ENCODE measurements at regions not wholly inside any gene's neighbourhood (a gene's known extent, or its start where the extent isn't known, plus 50 kb on each side); places are given as distances from the start of the nearest gene placed in this dataset.

DNA sequence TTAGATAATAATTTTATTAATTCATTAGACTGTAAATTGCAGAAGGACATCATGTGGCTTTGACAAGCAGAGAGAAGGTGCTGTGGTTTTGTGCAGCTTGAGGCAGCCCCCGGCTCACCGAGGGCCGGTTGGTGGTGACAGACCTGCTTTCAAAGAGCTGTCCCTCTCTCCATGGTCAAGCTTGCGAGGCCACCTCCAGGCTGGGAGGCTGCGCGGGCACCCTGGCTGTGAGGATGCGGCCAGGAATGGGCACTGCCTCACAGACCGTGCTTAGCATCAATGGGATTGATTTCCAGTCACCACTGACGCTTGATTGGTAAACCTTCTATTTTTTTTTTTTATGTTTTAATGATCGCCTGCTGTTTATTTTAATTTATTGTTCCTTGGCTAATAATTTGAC is 690.9 kb downstream of the GALR1 start:
- DNase-seq (ENCODE audit: low spot score), result no peak
- Mint-ChIP-seq H3K4me3 (ENCODE audit: low read depth) (no peak overlapping the region), H3K27ac (no peak overlapping the region), H3K4me1 (ENCODE audit: low read depth) (no peaks in the 10 kb centered on the region), H3K9me3 (peaks cover 2% of the 10 kb centered on the region), H3K27me3 (ENCODE audit: low read depth) (no peaks in the 10 kb centered on the region), H3K36me3 (ENCODE audit: low read depth) (no peaks in the 10 kb centered on the region)
- intact Hi-C loops (cut with micrococcal nuclease), result no loop called here

DNA sequence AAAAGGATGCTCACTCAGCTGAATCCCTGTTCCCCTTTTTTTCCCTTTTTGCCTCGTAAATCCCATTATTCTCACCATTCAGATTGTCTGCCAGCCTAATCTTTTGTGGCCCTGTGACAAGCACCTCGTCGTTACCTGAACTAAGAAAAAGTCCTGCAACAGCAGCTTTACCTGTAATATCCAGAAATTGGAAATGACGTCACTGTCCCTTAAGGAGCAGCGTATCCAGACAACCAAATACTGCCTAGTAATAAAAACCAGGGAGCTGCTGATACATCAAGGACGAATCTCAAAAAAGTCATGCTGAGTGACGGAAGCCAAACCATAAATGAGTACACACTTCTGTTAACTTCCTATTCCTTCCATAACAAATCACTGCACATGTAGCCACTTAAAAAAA is 694.9 kb downstream of the GALR1 start:
- H3K36me3 Mint-ChIP-seq (ENCODE audit: low read depth), result no peaks in the 10 kb centered on the region
- no peak for DNase-seq (ENCODE audit: low spot score)
- H3K4me1 Mint-ChIP-seq (ENCODE audit: low read depth), result no peaks in the 10 kb centered on the region
- no peaks in the 10 kb centered on the region for H3K27me3 Mint-ChIP-seq (ENCODE audit: low read depth)
- intact Hi-C loops (cut with micrococcal nuclease), result no loop called here
- no peak overlapping the region for H3K4me3 Mint-ChIP-seq (ENCODE audit: low read depth)
- no peak overlapping the region for H3K27ac Mint-ChIP-seq
- no peaks in the 10 kb centered on the region for H3K9me3 Mint-ChIP-seq

DNA sequence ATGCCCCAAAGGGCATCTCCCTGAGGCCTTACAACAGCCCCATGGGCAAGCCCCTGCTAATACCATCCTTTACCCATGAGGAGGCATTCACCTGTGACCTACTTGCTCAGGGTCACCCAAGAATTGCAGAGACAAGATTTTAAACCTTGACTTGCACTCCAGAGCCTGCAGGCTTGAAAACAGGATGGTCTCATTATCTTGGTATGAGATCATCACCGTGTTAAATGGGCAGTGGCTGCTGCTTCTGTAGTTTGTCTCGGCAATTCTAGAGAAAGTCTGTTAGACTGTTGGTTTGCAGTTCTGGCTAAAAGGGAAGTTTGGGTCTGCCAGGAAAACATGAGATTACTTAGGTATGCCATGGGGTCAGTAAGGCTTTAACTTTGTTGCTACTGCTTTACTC is 698.9 kb downstream of the GALR1 start:
- H3K27ac Mint-ChIP-seq, result no peak overlapping the region

DNA sequence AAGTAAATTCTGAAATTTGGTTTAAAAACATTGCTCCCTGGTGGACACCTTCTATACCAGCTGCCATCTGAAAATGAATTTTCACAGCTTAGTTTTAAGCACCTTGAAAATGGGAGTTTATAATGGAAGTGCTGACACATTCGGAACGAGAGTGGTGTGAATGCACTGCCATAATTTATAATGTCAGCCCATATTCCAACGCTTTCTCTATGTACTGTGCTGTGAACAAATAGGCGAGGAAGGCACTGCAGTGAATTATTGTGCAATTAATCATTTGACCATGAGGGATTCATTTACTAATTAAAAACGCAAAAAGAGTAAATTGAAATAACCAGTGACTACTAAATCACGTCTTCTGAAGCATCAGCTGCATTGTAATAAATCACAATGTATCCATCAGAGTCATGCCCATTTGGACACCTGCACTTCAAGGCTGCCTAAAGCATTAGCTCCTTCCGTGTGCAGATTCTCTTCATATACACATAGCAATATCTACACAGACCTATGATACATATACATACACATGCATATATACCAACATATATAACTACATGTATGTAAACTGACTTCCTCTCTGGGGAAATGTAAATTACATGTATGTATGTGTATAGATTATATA is 699.8 kb downstream of the GALR1 start:
- no peak for DNase-seq (ENCODE audit: low spot score)
- no peaks in the 10 kb centered on the region for H3K4me1 Mint-ChIP-seq (ENCODE audit: low read depth)
- no peaks in the 10 kb centered on the region for H3K27me3 Mint-ChIP-seq (ENCODE audit: low read depth)
- intact Hi-C loops (cut with micrococcal nuclease), result no loop called here
- H3K9me3 Mint-ChIP-seq, result peaks cover 6% of the 10 kb centered on the region
- H3K4me3 Mint-ChIP-seq (ENCODE audit: low read depth), result no peak overlapping the region
- H3K36me3 Mint-ChIP-seq (ENCODE audit: low read depth), result no peaks in the 10 kb centered on the region
- H3K27ac Mint-ChIP-seq, result no peak overlapping the region

More for the DNA sequence above, 698.9 kb downstream of the GALR1 start:
- no peaks in the 10 kb centered on the region for H3K27me3 Mint-ChIP-seq (ENCODE audit: low read depth)
- no peaks in the 10 kb centered on the region for H3K36me3 Mint-ChIP-seq (ENCODE audit: low read depth)
- DNase-seq (ENCODE audit: low spot score), result no peak
- no peaks in the 10 kb centered on the region for H3K4me1 Mint-ChIP-seq (ENCODE audit: low read depth)
- intact Hi-C loops (cut with micrococcal nuclease), result no loop called here
- H3K4me3 Mint-ChIP-seq (ENCODE audit: low read depth), result no peak overlapping the region
- peaks cover 6% of the 10 kb centered on the region for H3K9me3 Mint-ChIP-seq

DNA sequence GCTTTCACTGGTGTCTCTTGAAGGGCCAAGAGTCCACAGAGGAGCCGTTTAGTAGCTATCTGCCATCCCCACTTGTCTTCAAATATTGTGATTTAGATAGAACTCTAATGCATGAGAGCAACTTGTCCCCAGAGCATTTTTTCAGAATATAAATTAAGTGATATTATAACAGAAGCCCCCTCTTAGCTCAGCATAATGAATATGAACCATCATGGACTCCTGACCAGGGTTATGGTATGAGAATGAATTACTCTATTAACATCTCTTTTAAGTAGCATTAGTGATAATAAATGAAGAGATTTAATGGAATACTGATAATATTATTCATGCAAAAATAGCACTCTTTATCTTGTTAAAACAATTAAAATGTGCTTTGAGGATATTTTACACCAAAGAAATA is 709.6 kb downstream of the GALR1 start:
- Mint-ChIP-seq H3K9me3 (peaks cover 17% of the 10 kb centered on the region), H3K36me3 (ENCODE audit: low read depth) (no peaks in the 10 kb centered on the region), H3K27me3 (ENCODE audit: low read depth) (no peaks in the 10 kb centered on the region), H3K4me3 (ENCODE audit: low read depth) (no peak overlapping the region), H3K27ac (no peak overlapping the region), H3K4me1 (ENCODE audit: low read depth) (no peaks in the 10 kb centered on the region)
- intact Hi-C loops (cut with micrococcal nuclease), result no loop called here
- DNase-seq (ENCODE audit: low spot score), result no peak

DNA sequence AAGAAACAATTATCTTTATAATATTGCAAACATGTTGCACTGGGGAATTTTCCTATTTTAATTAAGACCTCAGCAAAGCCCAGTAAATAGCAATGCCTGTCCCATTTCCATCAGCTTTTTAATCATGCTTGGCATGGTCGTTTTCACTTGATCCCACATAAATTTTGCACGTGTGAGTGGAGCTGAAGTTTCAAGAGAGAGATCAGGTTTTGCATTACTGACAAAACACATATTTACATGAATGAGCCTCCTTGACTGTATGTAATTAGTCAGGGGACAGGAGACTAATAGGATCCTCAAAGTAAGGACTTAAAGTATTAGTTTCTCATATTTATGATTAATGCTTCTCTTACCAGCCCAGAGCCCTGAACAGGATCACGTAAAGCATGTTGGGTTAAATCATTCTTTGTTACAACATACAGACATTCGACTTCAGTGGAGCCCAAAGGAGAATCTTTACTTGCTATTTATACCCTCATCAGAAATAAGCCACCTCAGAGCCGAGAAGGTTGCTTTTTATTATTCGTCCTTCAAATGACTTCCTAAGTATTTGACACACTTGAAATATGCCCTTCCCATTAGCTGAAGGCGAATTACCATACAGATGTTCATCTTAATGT is 711.3 kb downstream of the GALR1 start:
- H3K27me3 Mint-ChIP-seq (ENCODE audit: low read depth), result no peaks in the 10 kb centered on the region
- H3K36me3 Mint-ChIP-seq (ENCODE audit: low read depth), result no peaks in the 10 kb centered on the region
- no peak overlapping the region for H3K4me3 Mint-ChIP-seq (ENCODE audit: low read depth)
- no peak overlapping the region for H3K27ac Mint-ChIP-seq
- H3K4me1 Mint-ChIP-seq (ENCODE audit: low read depth), result no peaks in the 10 kb centered on the region
- no peak for DNase-seq (ENCODE audit: low spot score)
- peaks cover 17% of the 10 kb centered on the region for H3K9me3 Mint-ChIP-seq
- intact Hi-C loops (cut with micrococcal nuclease), result no loop called here

DNA sequence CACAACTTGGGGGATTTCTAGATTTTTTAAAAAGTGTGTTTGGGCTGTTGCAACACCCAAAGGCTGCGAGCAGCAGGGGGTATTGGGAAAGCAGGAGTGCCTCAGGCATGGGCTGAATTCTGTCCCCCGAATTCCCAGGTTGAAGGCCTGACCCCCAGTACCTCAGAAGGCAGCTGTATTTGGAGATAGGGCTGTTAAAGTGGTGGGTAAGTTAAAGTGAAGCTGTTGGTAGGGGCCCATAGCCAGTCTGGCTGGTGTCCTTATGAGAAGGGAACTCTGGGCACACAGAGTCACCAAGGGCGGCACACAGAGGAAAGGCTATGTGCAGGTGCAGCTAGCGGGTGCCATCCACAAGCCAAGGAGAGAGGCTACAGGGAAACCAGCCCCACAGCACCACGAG is 717.4 kb downstream of the GALR1 start:
- H3K27ac Mint-ChIP-seq, result no peak overlapping the region
- no peaks in the 10 kb centered on the region for H3K27me3 Mint-ChIP-seq (ENCODE audit: low read depth)
- H3K36me3 Mint-ChIP-seq (ENCODE audit: low read depth), result no peaks in the 10 kb centered on the region
- no peak for DNase-seq (ENCODE audit: low spot score)
- H3K9me3 Mint-ChIP-seq, result no peaks in the 10 kb centered on the region
- no peaks in the 10 kb centered on the region for H3K4me1 Mint-ChIP-seq (ENCODE audit: low read depth)
- intact Hi-C loops (cut with micrococcal nuclease), result no loop called here
- no peak overlapping the region for H3K4me3 Mint-ChIP-seq (ENCODE audit: low read depth)

DNA sequence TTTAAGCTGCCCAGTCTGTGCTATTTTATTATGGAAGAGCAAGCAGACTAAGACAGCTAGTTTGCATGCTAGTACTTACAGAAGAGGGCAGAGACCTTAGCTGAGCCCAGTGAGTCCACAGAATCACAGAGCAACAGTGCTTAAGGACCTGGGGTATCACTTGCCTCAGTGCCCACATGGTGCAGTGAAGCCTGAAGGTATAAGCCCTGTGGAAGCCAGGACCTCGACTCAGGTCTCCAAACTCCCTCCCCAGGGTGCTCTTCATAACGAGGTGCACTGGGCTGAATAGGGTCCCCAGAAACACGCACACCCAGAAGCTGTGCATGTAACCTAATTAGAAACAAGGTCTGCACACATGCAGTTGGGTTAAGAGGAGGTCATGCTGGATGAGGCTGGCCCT is 718.1 kb downstream of the GALR1 start:
- Mint-ChIP-seq H3K4me3 (ENCODE audit: low read depth) (no peak overlapping the region), H3K4me1 (ENCODE audit: low read depth) (no peaks in the 10 kb centered on the region), H3K27ac (no peak overlapping the region), H3K36me3 (ENCODE audit: low read depth) (no peaks in the 10 kb centered on the region), H3K9me3 (no peaks in the 10 kb centered on the region), H3K27me3 (ENCODE audit: low read depth) (no peaks in the 10 kb centered on the region)
- intact Hi-C loops (cut with micrococcal nuclease), result no loop called here
- no peak for DNase-seq (ENCODE audit: low spot score)

DNA sequence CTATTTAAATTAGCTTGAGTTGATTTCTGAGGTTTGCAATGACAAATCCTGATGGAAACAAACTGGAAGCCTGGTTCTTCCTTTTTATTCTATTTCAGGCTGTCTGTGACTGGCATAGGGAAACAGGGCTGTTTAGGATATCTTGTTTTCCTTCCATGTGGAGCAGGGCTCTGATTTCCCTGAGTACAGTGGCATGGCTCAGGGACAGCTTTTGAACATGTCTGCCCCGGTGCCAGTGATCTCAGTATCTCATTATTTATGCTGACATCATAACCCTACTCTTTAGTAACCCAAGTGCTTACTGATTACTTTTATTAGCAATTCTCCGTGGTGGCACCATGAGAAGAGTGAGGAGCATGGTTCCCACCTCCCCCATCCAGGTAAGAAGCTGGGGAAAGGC is 720.3 kb downstream of the GALR1 start:
- DNase-seq (ENCODE audit: low spot score), result no peak
- H3K4me1 Mint-ChIP-seq (ENCODE audit: low read depth), result no peaks in the 10 kb centered on the region
- H3K4me3 Mint-ChIP-seq (ENCODE audit: low read depth), result no peak overlapping the region
- H3K36me3 Mint-ChIP-seq (ENCODE audit: low read depth), result no peaks in the 10 kb centered on the region
- intact Hi-C loops (cut with micrococcal nuclease), result no loop called here
- peaks cover 4% of the 10 kb centered on the region for H3K9me3 Mint-ChIP-seq
- H3K27me3 Mint-ChIP-seq (ENCODE audit: low read depth), result no peaks in the 10 kb centered on the region
- H3K27ac Mint-ChIP-seq, result no peak overlapping the region

DNA sequence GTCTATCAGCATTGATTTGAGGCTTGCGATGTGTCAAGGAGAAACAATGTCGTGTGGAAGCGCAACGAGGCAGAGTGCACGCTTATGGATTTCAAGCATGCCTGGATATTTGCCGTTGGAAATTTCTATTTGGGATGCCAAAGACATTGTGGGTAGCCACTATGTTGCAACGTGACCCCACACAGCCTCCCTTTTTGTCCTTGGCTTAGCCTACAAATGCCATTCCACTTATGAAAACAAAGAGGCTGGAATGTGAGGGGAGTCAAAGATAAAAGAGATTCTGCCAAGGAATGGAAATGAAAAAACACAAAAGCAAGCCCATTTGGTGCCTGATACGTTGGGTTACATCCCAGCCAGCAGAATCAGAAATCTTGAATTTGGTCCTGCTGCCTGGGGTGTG is 721.2 kb downstream of the GALR1 start:
- no peaks in the 10 kb centered on the region for H3K4me1 Mint-ChIP-seq (ENCODE audit: low read depth)
- no peak for DNase-seq (ENCODE audit: low spot score)
- H3K27ac Mint-ChIP-seq, result no peak overlapping the region
- H3K4me3 Mint-ChIP-seq (ENCODE audit: low read depth), result no peak overlapping the region
- no peaks in the 10 kb centered on the region for H3K36me3 Mint-ChIP-seq (ENCODE audit: low read depth)
- H3K27me3 Mint-ChIP-seq (ENCODE audit: low read depth), result no peaks in the 10 kb centered on the region
- intact Hi-C loops (cut with micrococcal nuclease), result no loop called here
- peaks cover 4% of the 10 kb centered on the region for H3K9me3 Mint-ChIP-seq

DNA sequence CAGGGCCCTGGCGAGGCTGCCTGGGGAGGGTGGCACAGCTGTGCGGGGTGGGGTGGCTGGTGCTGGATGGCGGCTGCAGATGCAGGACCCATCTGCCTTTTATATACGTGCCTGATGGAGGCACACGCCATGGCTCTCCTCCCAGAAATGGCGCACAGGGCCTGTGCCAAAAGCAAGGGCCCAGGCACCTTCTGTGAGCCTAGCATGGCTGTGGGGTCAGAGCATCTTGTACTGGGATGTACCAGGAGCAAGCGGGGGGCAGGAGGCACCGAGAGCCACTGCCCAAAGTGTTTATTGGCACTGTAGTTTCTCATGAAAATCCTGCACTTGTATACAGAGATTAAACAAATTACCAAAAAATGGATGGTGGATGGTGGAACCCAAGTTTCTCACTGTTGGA is 724.1 kb downstream of the GALR1 start:
- Mint-ChIP-seq H3K9me3 (peaks cover 10% of the 10 kb centered on the region), H3K27ac (no peak overlapping the region), H3K4me1 (ENCODE audit: low read depth) (no peaks in the 10 kb centered on the region), H3K27me3 (ENCODE audit: low read depth) (no peaks in the 10 kb centered on the region), H3K36me3 (ENCODE audit: low read depth) (no peaks in the 10 kb centered on the region), H3K4me3 (ENCODE audit: low read depth) (no peak overlapping the region)
- intact Hi-C loops (cut with micrococcal nuclease), result no loop called here
- no peak for DNase-seq (ENCODE audit: low spot score)

DNA sequence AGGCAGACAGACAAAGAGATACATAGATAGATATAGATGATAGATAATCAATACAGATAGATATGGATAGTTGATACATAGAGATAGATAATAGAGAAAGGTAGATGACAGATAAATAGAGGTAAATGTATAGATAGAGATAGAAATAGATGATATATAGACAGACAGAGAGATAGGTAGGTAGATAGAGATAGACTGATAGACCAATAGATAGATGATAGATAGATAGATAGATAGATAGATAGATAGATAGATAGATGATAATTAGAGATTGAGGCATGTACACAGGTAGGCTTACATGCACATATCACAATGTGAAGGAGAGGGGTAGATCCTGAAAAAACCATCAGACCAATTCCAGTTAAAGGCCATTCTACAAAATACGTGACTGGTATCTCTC is 724.7 kb downstream of the GALR1 start:
- H3K4me3 Mint-ChIP-seq (ENCODE audit: low read depth), result no peak overlapping the region
- DNase-seq (ENCODE audit: low spot score), result no peak
- H3K36me3 Mint-ChIP-seq (ENCODE audit: low read depth), result no peaks in the 10 kb centered on the region
- H3K9me3 Mint-ChIP-seq, result peaks cover 10% of the 10 kb centered on the region
- no peaks in the 10 kb centered on the region for H3K27me3 Mint-ChIP-seq (ENCODE audit: low read depth)
- intact Hi-C loops (cut with micrococcal nuclease), result no loop called here
- no peak overlapping the region for H3K27ac Mint-ChIP-seq
- H3K4me1 Mint-ChIP-seq (ENCODE audit: low read depth), result no peaks in the 10 kb centered on the region

DNA sequence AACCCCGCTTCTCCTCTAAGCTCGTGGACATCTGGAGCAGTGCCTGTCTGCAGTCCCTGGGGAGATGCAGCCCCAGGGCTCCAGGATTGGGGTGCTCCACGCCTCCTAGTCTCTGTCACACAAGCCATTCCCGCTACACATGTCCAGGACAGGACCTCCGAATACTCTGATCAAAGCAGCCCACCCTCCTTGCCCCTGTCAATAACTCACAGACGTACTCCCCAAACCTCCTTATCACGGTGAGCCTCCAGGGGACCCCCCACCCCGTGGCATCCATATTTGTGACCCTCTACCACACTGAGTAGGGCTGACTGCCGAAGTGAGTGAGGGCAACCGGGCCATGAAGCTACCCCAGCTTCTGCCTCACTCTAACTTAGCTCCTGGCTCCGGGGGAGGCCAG is 727.7 kb downstream of the GALR1 start:
- H3K27me3 Mint-ChIP-seq (ENCODE audit: low read depth), result no peaks in the 10 kb centered on the region
- intact Hi-C loops (cut with micrococcal nuclease), result no loop called here
- no peaks in the 10 kb centered on the region for H3K4me1 Mint-ChIP-seq (ENCODE audit: low read depth)
- H3K4me3 Mint-ChIP-seq (ENCODE audit: low read depth), result no peak overlapping the region
- DNase-seq (ENCODE audit: low spot score), result no peak
- no peak overlapping the region for H3K27ac Mint-ChIP-seq
- H3K36me3 Mint-ChIP-seq (ENCODE audit: low read depth), result no peaks in the 10 kb centered on the region
- peaks cover 13% of the 10 kb centered on the region for H3K9me3 Mint-ChIP-seq

DNA sequence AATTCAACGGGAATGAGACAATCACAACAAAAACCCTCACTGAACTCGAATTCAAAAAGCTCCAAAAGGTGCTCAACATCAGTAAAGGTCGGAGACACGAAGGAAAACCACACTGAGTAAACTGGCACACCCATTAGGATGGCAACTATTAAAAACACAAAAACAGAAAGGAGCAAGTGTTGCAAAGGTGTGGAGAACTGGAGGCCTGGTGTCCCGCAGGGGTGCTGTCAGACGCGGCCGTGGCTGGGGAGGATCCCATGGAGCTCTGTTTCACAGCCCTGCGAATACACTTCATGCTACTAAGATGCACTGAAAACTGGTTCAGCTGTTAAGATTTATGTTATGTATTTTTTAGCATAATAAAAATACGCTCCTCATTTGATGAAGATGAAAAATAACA is 730.6 kb downstream of the GALR1 start:
- H3K4me1 Mint-ChIP-seq (ENCODE audit: low read depth), result no peaks in the 10 kb centered on the region
- no peak overlapping the region for H3K4me3 Mint-ChIP-seq (ENCODE audit: low read depth)
- intact Hi-C loops (cut with micrococcal nuclease), result no loop called here
- H3K27me3 Mint-ChIP-seq (ENCODE audit: low read depth), result no peaks in the 10 kb centered on the region
- H3K27ac Mint-ChIP-seq, result no peak overlapping the region
- DNase-seq (ENCODE audit: low spot score), result no peak
- H3K9me3 Mint-ChIP-seq, result peaks cover 9% of the 10 kb centered on the region
- no peaks in the 10 kb centered on the region for H3K36me3 Mint-ChIP-seq (ENCODE audit: low read depth)

All from activated T-helper 2 cell treated with anti-CD3 and anti-CD28 coated beads, Interferon-gamma antibody, Interleukin-2, Interleukin-4, amounts not matched to agents 10 μg/mL and 5 μg/mL and 100 μg/mL, durations not matched to agents 14 hours and 24 hours and 36 hours (primary cell).